K562 (cell line): ENCODE measurements at regions not wholly inside any gene's neighbourhood (a gene's known extent, or its start where the extent isn't known, plus 50 kb on each side); places are given as distances from the start of the nearest gene placed in this dataset.

ENCODE experiments used
- FOXJ3 ChIP-seq: sonication (generic); formaldehyde crosslinking; IDR thresholded peaks from 2 replicates; pipeline ENCODE4 v1.4.0; 2020; ENCODE audit warnings: mild to moderate bottlenecking, missing genetic modification reagents
- GABPB1 ChIP-seq: sonication (generic); formaldehyde crosslinking; IDR thresholded peaks from 2 replicates; pipeline ENCODE4 v1.8.0; 2022; ENCODE audit warnings: mild to moderate bottlenecking, missing genetic modification reagents
- ZBTB2 ChIP-seq: fragments of 450-650 bp; IDR thresholded peaks from 2 replicates; pipeline ENCODE4 v1.6.1; 2016; ENCODE audit warnings: antibody characterized with exemption
- TF ChIP-seq, protein P1 (sequence below): fragments of 200-600 bp; sonication (generic); IDR thresholded peaks from one replicate; pipeline ENCODE4 v1.6.1; 2012; ENCODE audit warnings: mild to moderate bottlenecking, low read depth, low read length, inconsistent platforms

DNA sequence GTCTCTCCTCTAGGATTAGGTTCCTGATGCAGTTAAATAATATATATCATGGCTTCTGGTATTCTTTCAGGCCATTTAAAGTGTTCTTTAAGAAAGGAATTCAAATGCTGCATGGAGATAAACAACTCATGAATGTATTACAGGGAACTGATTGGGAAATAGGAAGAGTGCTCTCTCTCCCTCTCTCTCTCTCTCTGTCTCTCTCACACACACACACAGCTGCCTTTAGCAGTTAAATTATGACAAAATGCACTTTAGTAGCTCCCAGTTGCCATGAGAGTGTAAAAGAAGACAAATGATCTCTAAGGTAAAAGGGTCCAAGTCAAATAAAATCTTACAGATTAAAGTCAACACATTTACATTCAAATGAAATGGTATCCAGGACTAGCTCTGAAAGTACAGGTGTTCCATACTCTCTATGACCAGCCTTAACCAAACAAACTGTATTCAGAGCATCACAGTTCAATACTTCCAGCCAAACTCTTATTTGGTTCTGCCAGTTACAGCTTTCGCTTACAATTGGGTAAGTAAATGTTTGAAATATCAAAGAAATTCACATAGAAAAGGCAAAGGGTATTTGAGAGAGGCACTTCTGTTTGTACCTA, 94.7 kb upstream of the CXXC4 start (continued):
- TF ChIP-seq, protein P1, sequence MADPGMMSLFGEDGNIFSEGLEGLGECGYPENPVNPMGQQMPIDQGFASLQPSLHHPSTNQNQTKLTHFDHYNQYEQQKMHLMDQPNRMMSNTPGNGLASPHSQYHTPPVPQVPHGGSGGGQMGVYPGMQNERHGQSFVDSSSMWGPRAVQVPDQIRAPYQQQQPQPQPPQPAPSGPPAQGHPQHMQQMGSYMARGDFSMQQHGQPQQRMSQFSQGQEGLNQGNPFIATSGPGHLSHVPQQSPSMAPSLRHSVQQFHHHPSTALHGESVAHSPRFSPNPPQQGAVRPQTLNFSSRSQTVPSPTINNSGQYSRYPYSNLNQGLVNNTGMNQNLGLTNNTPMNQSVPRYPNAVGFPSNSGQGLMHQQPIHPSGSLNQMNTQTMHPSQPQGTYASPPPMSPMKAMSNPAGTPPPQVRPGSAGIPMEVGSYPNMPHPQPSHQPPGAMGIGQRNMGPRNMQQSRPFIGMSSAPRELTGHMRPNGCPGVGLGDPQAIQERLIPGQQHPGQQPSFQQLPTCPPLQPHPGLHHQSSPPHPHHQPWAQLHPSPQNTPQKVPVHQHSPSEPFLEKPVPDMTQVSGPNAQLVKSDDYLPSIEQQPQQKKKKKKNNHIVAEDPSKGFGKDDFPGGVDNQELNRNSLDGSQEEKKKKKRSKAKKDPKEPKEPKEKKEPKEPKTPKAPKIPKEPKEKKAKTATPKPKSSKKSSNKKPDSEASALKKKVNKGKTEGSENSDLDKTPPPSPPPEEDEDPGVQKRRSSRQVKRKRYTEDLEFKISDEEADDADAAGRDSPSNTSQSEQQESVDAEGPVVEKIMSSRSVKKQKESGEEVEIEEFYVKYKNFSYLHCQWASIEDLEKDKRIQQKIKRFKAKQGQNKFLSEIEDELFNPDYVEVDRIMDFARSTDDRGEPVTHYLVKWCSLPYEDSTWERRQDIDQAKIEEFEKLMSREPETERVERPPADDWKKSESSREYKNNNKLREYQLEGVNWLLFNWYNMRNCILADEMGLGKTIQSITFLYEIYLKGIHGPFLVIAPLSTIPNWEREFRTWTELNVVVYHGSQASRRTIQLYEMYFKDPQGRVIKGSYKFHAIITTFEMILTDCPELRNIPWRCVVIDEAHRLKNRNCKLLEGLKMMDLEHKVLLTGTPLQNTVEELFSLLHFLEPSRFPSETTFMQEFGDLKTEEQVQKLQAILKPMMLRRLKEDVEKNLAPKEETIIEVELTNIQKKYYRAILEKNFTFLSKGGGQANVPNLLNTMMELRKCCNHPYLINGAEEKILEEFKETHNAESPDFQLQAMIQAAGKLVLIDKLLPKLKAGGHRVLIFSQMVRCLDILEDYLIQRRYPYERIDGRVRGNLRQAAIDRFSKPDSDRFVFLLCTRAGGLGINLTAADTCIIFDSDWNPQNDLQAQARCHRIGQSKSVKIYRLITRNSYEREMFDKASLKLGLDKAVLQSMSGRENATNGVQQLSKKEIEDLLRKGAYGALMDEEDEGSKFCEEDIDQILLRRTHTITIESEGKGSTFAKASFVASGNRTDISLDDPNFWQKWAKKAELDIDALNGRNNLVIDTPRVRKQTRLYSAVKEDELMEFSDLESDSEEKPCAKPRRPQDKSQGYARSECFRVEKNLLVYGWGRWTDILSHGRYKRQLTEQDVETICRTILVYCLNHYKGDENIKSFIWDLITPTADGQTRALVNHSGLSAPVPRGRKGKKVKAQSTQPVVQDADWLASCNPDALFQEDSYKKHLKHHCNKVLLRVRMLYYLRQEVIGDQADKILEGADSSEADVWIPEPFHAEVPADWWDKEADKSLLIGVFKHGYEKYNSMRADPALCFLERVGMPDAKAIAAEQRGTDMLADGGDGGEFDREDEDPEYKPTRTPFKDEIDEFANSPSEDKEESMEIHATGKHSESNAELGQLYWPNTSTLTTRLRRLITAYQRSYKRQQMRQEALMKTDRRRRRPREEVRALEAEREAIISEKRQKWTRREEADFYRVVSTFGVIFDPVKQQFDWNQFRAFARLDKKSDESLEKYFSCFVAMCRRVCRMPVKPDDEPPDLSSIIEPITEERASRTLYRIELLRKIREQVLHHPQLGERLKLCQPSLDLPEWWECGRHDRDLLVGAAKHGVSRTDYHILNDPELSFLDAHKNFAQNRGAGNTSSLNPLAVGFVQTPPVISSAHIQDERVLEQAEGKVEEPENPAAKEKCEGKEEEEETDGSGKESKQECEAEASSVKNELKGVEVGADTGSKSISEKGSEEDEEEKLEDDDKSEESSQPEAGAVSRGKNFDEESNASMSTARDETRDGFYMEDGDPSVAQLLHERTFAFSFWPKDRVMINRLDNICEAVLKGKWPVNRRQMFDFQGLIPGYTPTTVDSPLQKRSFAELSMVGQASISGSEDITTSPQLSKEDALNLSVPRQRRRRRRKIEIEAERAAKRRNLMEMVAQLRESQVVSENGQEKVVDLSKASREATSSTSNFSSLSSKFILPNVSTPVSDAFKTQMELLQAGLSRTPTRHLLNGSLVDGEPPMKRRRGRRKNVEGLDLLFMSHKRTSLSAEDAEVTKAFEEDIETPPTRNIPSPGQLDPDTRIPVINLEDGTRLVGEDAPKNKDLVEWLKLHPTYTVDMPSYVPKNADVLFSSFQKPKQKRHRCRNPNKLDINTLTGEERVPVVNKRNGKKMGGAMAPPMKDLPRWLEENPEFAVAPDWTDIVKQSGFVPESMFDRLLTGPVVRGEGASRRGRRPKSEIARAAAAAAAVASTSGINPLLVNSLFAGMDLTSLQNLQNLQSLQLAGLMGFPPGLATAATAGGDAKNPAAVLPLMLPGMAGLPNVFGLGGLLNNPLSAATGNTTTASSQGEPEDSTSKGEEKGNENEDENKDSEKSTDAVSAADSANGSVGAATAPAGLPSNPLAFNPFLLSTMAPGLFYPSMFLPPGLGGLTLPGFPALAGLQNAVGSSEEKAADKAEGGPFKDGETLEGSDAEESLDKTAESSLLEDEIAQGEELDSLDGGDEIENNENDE = no peak
- no peak for TF ChIP-seq FOXJ3 (CRISPR knock-in tag)
- TF ChIP-seq GABPB1 (CRISPR knock-in tag) = no peak
- no peak for TF ChIP-seq ZBTB2
